ENCODE measurements at regions not wholly inside any gene's neighbourhood (a gene's known extent, or its start where the extent isn't known, plus 50 kb on each side); places are given as distances from the start of the nearest gene placed in this dataset.

GRCh38 chr5:135714126-135714894, 120.2 kb upstream of the SLC25A48 start:
- DNase-seq (ENCODE audit: extremely low read depth, low read depth): no peak
- TF ChIP-seq, protein P1, sequence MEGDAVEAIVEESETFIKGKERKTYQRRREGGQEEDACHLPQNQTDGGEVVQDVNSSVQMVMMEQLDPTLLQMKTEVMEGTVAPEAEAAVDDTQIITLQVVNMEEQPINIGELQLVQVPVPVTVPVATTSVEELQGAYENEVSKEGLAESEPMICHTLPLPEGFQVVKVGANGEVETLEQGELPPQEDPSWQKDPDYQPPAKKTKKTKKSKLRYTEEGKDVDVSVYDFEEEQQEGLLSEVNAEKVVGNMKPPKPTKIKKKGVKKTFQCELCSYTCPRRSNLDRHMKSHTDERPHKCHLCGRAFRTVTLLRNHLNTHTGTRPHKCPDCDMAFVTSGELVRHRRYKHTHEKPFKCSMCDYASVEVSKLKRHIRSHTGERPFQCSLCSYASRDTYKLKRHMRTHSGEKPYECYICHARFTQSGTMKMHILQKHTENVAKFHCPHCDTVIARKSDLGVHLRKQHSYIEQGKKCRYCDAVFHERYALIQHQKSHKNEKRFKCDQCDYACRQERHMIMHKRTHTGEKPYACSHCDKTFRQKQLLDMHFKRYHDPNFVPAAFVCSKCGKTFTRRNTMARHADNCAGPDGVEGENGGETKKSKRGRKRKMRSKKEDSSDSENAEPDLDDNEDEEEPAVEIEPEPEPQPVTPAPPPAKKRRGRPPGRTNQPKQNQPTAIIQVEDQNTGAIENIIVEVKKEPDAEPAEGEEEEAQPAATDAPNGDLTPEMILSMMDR (IDR thresholded peaks at IDR 0.05; ENCODE audit: low read depth, low read length): no peak

GRCh38 chr5:135713161-135713915, 121.1 kb upstream of the SLC25A48 start:
- TF ChIP-seq, protein P1 (IDR thresholded peaks at IDR 0.05; ENCODE audit: low read depth, low read length): no peak
- DNase-seq (ENCODE audit: extremely low read depth, low read depth): no peak

DNA sequence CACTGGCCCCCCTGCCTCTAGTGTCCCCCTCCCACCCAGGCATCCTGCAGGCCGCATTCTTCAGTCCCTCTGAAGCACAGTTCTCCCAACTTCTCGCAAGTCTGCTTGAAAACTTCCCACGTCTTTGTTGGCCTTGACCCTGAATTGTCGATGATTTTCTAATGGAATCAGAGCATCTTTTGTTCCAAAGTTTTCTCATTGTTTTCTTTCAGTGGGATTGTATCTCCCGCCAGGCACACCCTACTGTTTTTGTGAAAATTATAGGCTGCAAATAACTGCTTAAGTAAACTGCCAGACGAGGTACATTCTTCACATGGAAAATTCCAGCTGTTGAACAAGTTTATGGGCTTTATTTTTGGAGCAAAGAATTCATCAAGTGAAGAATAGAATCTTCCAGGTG, 122.6 kb upstream of the SLC25A48 start:
- no peak for DNase-seq (ENCODE audit: extremely low read depth, low read depth)
- TF ChIP-seq, protein P1 (IDR thresholded peaks at IDR 0.05; ENCODE audit: low read depth, low read length): no peak

GRCh38 chr5:135710045-135710675, 124.3 kb upstream of the SLC25A48 start:
- TF ChIP-seq, protein P1 (IDR thresholded peaks at IDR 0.05; ENCODE audit: low read depth, low read length): no peak
- DNase-seq (ENCODE audit: extremely low read depth, low read depth): no peak

- DNase-seq (ENCODE audit: extremely low read depth, low read depth): no peak
- TF ChIP-seq, protein P1 (IDR thresholded peaks at IDR 0.05; ENCODE audit: low read depth, low read length): no peak
Observed at GRCh38 chr5:135709208-135709575, 125.3 kb upstream of the SLC25A48 start.

DNA sequence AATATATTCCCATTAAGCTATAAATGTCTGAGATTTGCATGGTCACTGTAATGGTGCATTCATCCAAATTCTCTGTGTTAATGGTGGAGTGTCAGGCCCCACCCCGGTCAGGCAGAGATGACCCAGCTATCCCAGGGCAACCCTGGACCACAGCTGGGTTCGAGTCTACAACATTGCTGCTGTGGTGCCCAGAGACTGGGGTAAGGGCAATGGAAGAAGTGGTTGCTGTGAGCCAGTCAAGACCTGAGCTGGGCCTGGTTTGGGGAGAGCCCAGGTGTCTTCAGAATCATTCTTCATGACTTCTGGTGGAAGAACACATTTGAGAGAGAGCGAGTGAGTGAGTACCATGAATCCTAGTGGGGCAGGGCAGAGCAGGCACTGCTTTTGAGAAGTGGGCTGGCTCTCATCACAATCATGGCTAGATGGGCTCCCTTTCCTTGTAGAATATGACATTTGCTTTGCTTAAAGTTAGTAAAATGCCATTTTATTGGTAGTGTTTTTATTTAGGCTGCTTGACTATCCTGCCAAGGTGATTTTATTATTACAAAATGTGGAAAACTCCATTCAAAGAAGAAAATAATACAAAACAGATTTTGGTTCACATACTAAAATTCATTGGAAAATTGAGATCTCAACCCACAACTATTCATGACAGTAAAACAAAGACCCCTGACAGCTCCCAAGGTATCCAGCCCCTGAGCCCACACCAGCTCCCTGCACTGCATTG, 125.8 kb upstream of the SLC25A48 start:
- DNase-seq (ENCODE audit: extremely low read depth, low read depth): no peak
- TF ChIP-seq, protein P1 (IDR thresholded peaks at IDR 0.05; ENCODE audit: low read depth, low read length): no peak

Measured in AG09319 (cell line).